G401 (cell line): ENCODE measurements at regions not wholly inside any gene's neighbourhood (a gene's known extent, or its start where the extent isn't known, plus 50 kb on each side); places are given as distances from the start of the nearest gene placed in this dataset.

Experiments
- DNase-seq: peaks from one replicate; pipeline ENCODE4 v3.0.0-alpha.2; 2015; ENCODE audit warnings: low spot score
- in situ Hi-C: cut with HindIII; loops from 2 replicates; pipeline ENCODE4 v1.10.0; 2016; ENCODE audit warnings: low sequenced_read_pairs, mixed read lengths

GRCh38 chr2:205903549-205904129 lies 182.3 kb downstream of the INO80D start:
- no peak for DNase-seq
- in situ Hi-C loops: no loop called here

GRCh38 chr2:205902900-205903237 lies 183.1 kb downstream of the INO80D start:
- DNase-seq: no peak
- in situ Hi-C loops: no loop called here

- DNase-seq: no peak
- in situ Hi-C loops: no loop called here
Measured at GRCh38 chr2:205902041-205902899, 183.7 kb downstream of the INO80D start.

- in situ Hi-C loops: no loop called here
Measured at GRCh38 chr2:205901491-205901890, 184.5 kb downstream of the INO80D start.

GRCh38 chr2:205898744-205899143 lies 187.2 kb downstream of the INO80D start:
- in situ Hi-C loops: no loop called here
- DNase-seq: no peak

More at GRCh38 chr2:205901491-205901890, 184.5 kb downstream of the INO80D start:
- no peak for DNase-seq

GRCh38 chr2:205895981-205896655 lies 189.9 kb downstream of the INO80D start:
- in situ Hi-C loops: no loop called here
- DNase-seq: no peak

GRCh38 chr2:205892665-205893259 lies 193.2 kb downstream of the INO80D start:
- no peak for DNase-seq
- in situ Hi-C loops: no loop called here

- in situ Hi-C loops: no loop called here
- DNase-seq: peak; percentile 25
Measured at GRCh38 chr2:205892251-205892655, 193.7 kb downstream of the INO80D start.

- DNase-seq: no peak
- in situ Hi-C loops: no loop called here
Measured at GRCh38 chr2:205889114-205889513, 196.9 kb downstream of the INO80D start.

- DNase-seq: no peak
- in situ Hi-C loops: no loop called here
Measured at GRCh38 chr2:205887637-205888036, 198.3 kb downstream of the INO80D start.

GRCh38 chr2:205885492-205886099 lies 200.4 kb downstream of the INO80D start:
- in situ Hi-C loops: no loop called here
- DNase-seq: peak; percentile 39

GRCh38 chr2:205883965-205884364 lies 201.7 kb downstream of the NRP2 start:
- no peak for DNase-seq
- in situ Hi-C loops: no loop called here

- in situ Hi-C loops: no loop called here
- DNase-seq: no peak
Measured at GRCh38 chr2:205882806-205883425, 200.6 kb downstream of the NRP2 start.

- in situ Hi-C loops: no loop called here
- no peak for DNase-seq
Measured at GRCh38 chr2:205880048-205880447, 197.7 kb downstream of the NRP2 start.

GRCh38 chr2:205878999-205879762 lies 196.9 kb downstream of the NRP2 start:
- no peak for DNase-seq
- in situ Hi-C loops: no loop called here

- no peak for DNase-seq
- in situ Hi-C loops: no loop called here
Measured at GRCh38 chr2:205877496-205877895, 195.2 kb downstream of the NRP2 start.

- in situ Hi-C loops: no loop called here
- DNase-seq: no peak
Measured at GRCh38 chr2:205876127-205876526, 193.8 kb downstream of the NRP2 start.

GRCh38 chr2:205872716-205873115 lies 190.4 kb downstream of the NRP2 start:
- in situ Hi-C loops: no loop called here
- DNase-seq: no peak
